Ovary (tissue), 7 donors: ENCODE measurements at regions not wholly inside any gene's neighbourhood (a gene's known extent, or its start where the extent isn't known, plus 50 kb on each side); places are given as distances from the start of the nearest gene placed in this dataset.

ENCODE experiments used
- DNase-seq, 5 donors: peaks; one replicate each; pipeline ENCODE4 v3.0.0-alpha.2; 2019 to 2020
- H3K27ac ChIP-seq, 2 donors: fragments of 200-600 bp; one replicate each; pipeline versions ENCODE4 v1.5.1 to v1.8.0; 2019 to 2022
- H3K27me3 ChIP-seq: fragments of 200-600 bp; one replicate; pipeline ENCODE4 v1.8.0; 2022
- H3K36me3 ChIP-seq: fragments of 200-600 bp; sonication (generic); one replicate; pipeline ENCODE4 v1.5.1; 2019
- H3K4me1 ChIP-seq: one replicate; pipeline ENCODE4 v1.8.1; 2013; ENCODE audit warnings: mild to moderate bottlenecking, moderate library complexity; ENCODE audit not compliant: insufficient read depth
- H3K4me3 ChIP-seq: fragments of 200-600 bp; sonication (generic); one replicate; pipeline ENCODE4 v1.5.1; 2017
- H3K9me3 ChIP-seq, 2 donors: fragments of 200-600 bp in 1 of 2; sonication (generic) in 1 of 2; one replicate each; pipeline versions ENCODE4 v1.5.1 to v1.8.1; 2013 to 2019; ENCODE audit warnings: mild to moderate bottlenecking in 1 of 2, moderate library complexity in 1 of 2
- CTCF ChIP-seq, 3 donors: fragments of 450-650 bp in 2 of 3; fragments of 200-600 bp in 1 of 3; IDR thresholded peaks; one replicate each; pipeline versions ENCODE4 v1.5.1 to v1.8.0; 2016 to 2022; ENCODE audit warnings: antibody characterized with exemption in 3 of 3, mild to moderate bottlenecking in 1 of 3
- EP300 ChIP-seq: sonication (generic); formaldehyde crosslinking; IDR thresholded peaks from one replicate; pipeline ENCODE4 v1.6.1; 2017; ENCODE audit warnings: antibody characterized with exemption
- POLR2A ChIP-seq: fragments of 450-650 bp; IDR thresholded peaks from one replicate; pipeline ENCODE4 v1.6.1; 2017; ENCODE audit warnings: antibody characterized with exemption, mild to moderate bottlenecking, moderate library complexity
- WGBS, 3 donors: extraction: QIAGEN DNeasy Blood & Tissue Kit in 1 of 3; methylation state at CpG; one replicate each; pipeline versions ENCODE4 v1.1.5 to v1.1.7; 2013 to 2017; 5-methylcytosine and 5-hydroxymethylcytosine counted together
- intact Hi-C, 4 donors: fragments of 100-400 bp; cut with DNase I; formaldehyde crosslinking; loops; one replicate each; pipeline versions ENCODE4 v1.11.0 to v1.15.1; 2022 to 2023
- donor health status: DM: no; HTN: no; CAD: no; lungs with moderate emphysema.
- donor health status: DM: no; HTN: no; CAD: no.
- donor health status: Bipolar disorder and iron deficiency.
- donor health status: DM: no; HTN: no; CAD: no.
- donor health status: DM: yes; HTN: yes; CAD: no.

- intact Hi-C loops, result no loop called here
- no peaks in the 10 kb centered on the region for H3K4me1 ChIP-seq
- H3K36me3 ChIP-seq, result no peaks in the 10 kb centered on the region
- WGBS, 3 donors, result 82 to 85% (median 85%) methylated on average over 10 of the region's 10 CpGs
- H3K27me3 ChIP-seq, result no peaks in the 10 kb centered on the region
- no peak for DNase-seq
- H3K27ac ChIP-seq, result no peak overlapping the region
- TF ChIP-seq POLR2A, result no peak
- no peak for TF ChIP-seq CTCF (IDR thresholded peaks at IDR 0.05)
- no peak for TF ChIP-seq EP300
- no peaks in the 10 kb centered on the region for H3K9me3 ChIP-seq
- no peak overlapping the region for H3K4me3 ChIP-seq
These were observed 371.7 kb downstream of the TNS1 start for GRCh38 chr2:217631115-217631514.

GRCh38 chr2:217629347-217629746 lies 373.4 kb downstream of the TNS1 start:
- no peaks in the 10 kb centered on the region for H3K4me1 ChIP-seq
- no peak overlapping the region for H3K27ac ChIP-seq

GRCh38 chr2:217628061-217628460 lies 374.7 kb downstream of the TNS1 start:
- Histone ChIP-seq H3K27ac (no peak overlapping the region), H3K4me3 (no peak overlapping the region), H3K9me3 (no peaks in the 10 kb centered on the region), H3K27me3 (no peaks in the 10 kb centered on the region), H3K4me1 (peaks cover under 1% of the 10 kb centered on the region), H3K36me3 (no peaks in the 10 kb centered on the region)
- intact Hi-C loops, result no loop called here
- TF ChIP-seq CTCF (IDR thresholded peaks at IDR 0.05) (no peak), POLR2A (no peak), EP300 (no peak)
- WGBS, 3 donors, result 64 to 85% (median 84%) methylated on average over 2 of the region's 2 CpGs
- DNase-seq, result no peak

More at GRCh38 chr2:217629347-217629746, 373.4 kb downstream of the TNS1 start:
- Histone ChIP-seq H3K36me3 (no peaks in the 10 kb centered on the region), H3K27me3 (no peaks in the 10 kb centered on the region), H3K9me3 (no peaks in the 10 kb centered on the region), H3K4me3 (no peak overlapping the region)
- TF ChIP-seq CTCF (IDR thresholded peaks at IDR 0.05) (no peak), EP300 (no peak), POLR2A (no peak)
- intact Hi-C loops, result no loop called here
- no peak for DNase-seq

- H3K36me3 ChIP-seq, result no peaks in the 10 kb centered on the region
- no peak overlapping the region for H3K4me3 ChIP-seq
- no peaks in the 10 kb centered on the region for H3K27me3 ChIP-seq
- WGBS, 3 donors, result 95 to 97% (median 96%) methylated on average over 5 of the region's 5 CpGs
- no peak overlapping the region for H3K27ac ChIP-seq
- intact Hi-C loops, result no loop called here
- no peak for DNase-seq
- TF ChIP-seq EP300 (no peak), CTCF (IDR thresholded peaks at IDR 0.05) (no peak), POLR2A (no peak)
- peaks cover 5% of the 10 kb centered on the region for H3K4me1 ChIP-seq
- no peaks in the 10 kb centered on the region for H3K9me3 ChIP-seq
These were observed 375.9 kb downstream of the TNS1 start for GRCh38 chr2:217626926-217627325.
